ENCODE measurements at regions not wholly inside any gene's neighbourhood (a gene's known extent, or its start where the extent isn't known, plus 50 kb on each side); places are given as distances from the start of the nearest gene placed in this dataset.
A peak's percentile ranks its signal among the peaks of the same experiment; 100 is the strongest.
"Not testable (repeated sequence)": the region's sequence is repeated elsewhere in the genome, so short reads cannot be mapped to it uniquely, and the experiment has no call there.

DNA sequence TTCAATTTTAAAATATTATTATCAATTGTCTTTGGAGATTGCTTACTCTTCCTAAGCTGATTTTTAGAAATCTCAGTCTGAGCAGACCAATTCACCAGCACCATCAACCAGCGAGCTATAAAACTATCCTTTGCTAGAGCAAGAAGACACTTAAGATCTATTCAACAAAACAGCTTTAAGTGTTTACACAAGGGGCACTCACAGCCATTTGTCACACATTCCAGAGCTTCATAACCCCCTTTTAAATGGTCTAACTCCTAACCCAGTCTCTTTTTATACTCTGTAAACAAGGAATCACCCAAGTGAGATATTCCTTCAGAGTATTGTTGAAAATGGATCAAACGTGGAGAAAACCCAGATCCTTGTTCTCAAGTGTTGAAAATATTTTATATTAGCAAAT, 1294.1 kb upstream of the CHAC2 start:
- H3K9me3 Mint-ChIP-seq, result peaks cover 11% of the 10 kb centered on the region
- DNase-seq, result no peak
- peaks cover 24% of the 10 kb centered on the region for H3K4me1 Mint-ChIP-seq
- TF ChIP-seq, protein P1, sequence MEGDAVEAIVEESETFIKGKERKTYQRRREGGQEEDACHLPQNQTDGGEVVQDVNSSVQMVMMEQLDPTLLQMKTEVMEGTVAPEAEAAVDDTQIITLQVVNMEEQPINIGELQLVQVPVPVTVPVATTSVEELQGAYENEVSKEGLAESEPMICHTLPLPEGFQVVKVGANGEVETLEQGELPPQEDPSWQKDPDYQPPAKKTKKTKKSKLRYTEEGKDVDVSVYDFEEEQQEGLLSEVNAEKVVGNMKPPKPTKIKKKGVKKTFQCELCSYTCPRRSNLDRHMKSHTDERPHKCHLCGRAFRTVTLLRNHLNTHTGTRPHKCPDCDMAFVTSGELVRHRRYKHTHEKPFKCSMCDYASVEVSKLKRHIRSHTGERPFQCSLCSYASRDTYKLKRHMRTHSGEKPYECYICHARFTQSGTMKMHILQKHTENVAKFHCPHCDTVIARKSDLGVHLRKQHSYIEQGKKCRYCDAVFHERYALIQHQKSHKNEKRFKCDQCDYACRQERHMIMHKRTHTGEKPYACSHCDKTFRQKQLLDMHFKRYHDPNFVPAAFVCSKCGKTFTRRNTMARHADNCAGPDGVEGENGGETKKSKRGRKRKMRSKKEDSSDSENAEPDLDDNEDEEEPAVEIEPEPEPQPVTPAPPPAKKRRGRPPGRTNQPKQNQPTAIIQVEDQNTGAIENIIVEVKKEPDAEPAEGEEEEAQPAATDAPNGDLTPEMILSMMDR (IDR thresholded peaks at IDR 0.05), result no peak
- H3K27ac Mint-ChIP-seq, result peak overlapping the region; percentile 15
- peaks cover 8% of the 10 kb centered on the region for H3K36me3 Mint-ChIP-seq (ENCODE audit: low read depth)
- H3K4me3 Mint-ChIP-seq, result no peak overlapping the region
- peaks cover 3% of the 10 kb centered on the region for H3K27me3 Mint-ChIP-seq (ENCODE audit: low read depth, poor library complexity)

DNA sequence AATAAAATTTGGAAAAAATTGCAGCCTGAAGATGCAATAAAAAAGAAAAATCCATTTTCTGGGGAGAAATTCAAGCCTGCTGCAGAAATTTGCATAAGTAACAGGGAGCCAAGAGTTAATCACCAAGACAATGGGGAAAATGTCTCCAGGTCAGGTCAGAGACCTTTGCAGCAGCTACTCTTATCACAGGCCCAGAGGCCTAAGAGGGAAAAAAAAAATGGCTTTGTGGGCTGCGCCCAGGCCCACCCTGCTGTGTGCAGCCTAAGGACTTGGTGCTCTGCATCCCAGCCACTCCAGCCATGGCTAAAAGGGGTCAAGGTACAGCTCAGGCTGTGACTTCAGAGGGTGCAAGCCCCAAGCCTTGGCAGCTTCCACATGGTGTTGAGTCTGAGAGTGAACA, 1297.1 kb upstream of the CHAC2 start:
- not testable (repeated sequence) for H3K4me3 Mint-ChIP-seq; H3K36me3 Mint-ChIP-seq (ENCODE audit: low read depth); DNase-seq; H3K27ac Mint-ChIP-seq; H3K27me3 Mint-ChIP-seq (ENCODE audit: low read depth, poor library complexity)
- Mint-ChIP-seq H3K9me3 (peaks cover 11% of the 10 kb centered on the region), H3K4me1 (peaks cover 35% of the 10 kb centered on the region)

- peaks cover 8% of the 10 kb centered on the region for H3K36me3 Mint-ChIP-seq (ENCODE audit: low read depth)
- peak overlapping the region; percentile 2 for H3K27ac Mint-ChIP-seq
- no peak overlapping the region for H3K4me3 Mint-ChIP-seq
- TF ChIP-seq, protein P1 (IDR thresholded peaks at IDR 0.05), result no peak
- peaks cover 16% of the 10 kb centered on the region for H3K4me1 Mint-ChIP-seq
- no peak for DNase-seq
- H3K27me3 Mint-ChIP-seq (ENCODE audit: low read depth, poor library complexity), result peaks cover 3% of the 10 kb centered on the region
- H3K9me3 Mint-ChIP-seq, result peaks cover 11% of the 10 kb centered on the region
Measured at GRCh38 chr2:52467189-52467588, 1300.4 kb upstream of the CHAC2 start.

DNA sequence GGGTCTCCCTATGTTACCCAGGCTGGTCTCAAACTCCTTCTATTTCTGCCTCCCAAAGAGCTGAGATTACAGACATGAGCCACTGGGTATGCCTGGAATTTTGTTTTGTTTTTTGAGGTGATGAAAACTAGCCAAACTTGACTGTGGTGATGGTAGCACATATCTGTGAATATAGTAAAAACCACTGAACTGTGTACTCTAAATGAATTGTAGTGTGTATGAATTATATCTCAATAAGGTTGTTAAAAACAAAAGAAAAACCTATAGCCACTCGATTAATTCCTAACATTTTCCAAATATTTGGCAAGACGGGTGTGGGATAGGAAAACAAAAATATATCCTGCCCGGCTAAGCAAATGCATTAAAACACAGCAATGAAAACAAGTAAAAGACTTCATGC, 1302.3 kb upstream of the CHAC2 start:
- Mint-ChIP-seq H3K27ac (no peak overlapping the region), H3K27me3 (ENCODE audit: low read depth, poor library complexity) (peaks cover 3% of the 10 kb centered on the region), H3K4me3 (no peak overlapping the region), H3K9me3 (peaks cover 7% of the 10 kb centered on the region), H3K36me3 (ENCODE audit: low read depth) (peaks cover 6% of the 10 kb centered on the region), H3K4me1 (peaks cover 16% of the 10 kb centered on the region)
- DNase-seq, result no peak
- TF ChIP-seq, protein P1 (IDR thresholded peaks at IDR 0.05), result no peak

DNA sequence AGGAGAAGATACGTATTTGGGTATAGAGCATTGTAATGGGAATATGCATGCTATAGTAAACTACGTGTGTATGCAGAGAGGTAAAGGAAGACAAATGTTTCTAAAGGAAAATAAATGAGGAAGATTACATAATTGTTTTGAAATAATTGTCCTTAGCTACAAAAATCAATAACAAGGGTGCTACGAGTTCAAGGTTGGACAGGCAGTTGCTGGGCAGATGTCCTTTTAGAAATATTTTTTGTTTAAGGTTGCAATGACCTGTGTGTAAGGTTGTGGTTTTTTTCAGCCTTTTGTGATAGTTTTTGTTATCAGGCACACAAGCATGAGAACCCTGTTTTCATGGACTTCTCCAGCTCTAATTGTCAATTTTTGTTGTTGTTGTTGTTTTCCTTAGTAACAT, 1304.1 kb upstream of the CHAC2 start:
- Mint-ChIP-seq H3K9me3 (peaks cover 3% of the 10 kb centered on the region), H3K4me3 (no peak overlapping the region)
- TF ChIP-seq, protein P1 (IDR thresholded peaks at IDR 0.05), result no peak

DNA sequence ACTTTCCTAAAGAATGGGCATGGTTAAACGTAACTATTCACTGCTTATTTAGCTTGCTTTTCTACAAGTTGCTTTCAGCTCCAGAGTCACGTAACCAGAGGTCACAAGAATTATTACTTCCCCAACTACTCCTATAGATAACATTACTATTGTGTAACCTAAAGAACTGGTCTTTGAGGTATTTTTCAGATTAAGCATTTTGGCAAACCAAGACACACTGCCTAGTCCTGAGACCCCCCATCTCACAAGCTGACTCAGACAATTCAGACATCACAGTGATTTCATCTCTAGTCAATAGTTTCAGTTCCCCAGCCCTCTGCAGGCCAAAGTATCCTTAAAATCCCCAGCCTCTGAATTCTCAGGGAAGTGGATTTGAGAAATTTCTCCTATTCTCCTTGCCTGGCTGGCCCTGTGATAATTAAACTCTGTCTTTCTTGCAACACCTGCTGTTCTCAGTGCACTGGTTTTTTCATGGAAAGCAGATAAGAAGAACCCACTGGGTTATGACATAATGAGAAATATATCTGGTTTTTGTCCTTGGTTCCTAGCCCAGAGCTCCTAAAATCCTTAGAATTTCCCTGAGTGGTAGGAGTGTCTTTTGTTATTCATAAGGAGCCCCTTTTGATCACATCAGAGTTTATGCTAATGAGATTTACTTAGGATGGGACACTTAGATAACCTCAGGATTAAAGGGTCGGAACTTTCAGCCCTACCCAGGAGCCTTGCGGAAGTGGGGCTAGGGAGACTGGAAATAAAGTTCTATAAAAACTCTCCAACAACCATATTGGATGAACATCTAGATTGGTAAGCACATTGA, 1310.8 kb upstream of the CHAC2 start:
- peaks cover 9% of the 10 kb centered on the region for H3K9me3 Mint-ChIP-seq

More for the DNA sequence above, 1304.1 kb upstream of the CHAC2 start:
- Mint-ChIP-seq H3K27ac (no peak overlapping the region), H3K27me3 (ENCODE audit: low read depth, poor library complexity) (no peaks in the 10 kb centered on the region), H3K4me1 (peaks cover 16% of the 10 kb centered on the region), H3K36me3 (ENCODE audit: low read depth) (no peaks in the 10 kb centered on the region)
- no peak for DNase-seq

More for the DNA sequence above, 1310.8 kb upstream of the CHAC2 start:
- H3K27me3 Mint-ChIP-seq (ENCODE audit: low read depth, poor library complexity), result no peaks in the 10 kb centered on the region
- peak overlapping the region; percentile 57 for H3K27ac Mint-ChIP-seq
- H3K36me3 Mint-ChIP-seq (ENCODE audit: low read depth), result no peaks in the 10 kb centered on the region
- TF ChIP-seq, protein P1 (IDR thresholded peaks at IDR 0.05), result no peak
- no peak for DNase-seq
- no peak overlapping the region for H3K4me3 Mint-ChIP-seq
- peaks cover 8% of the 10 kb centered on the region for H3K4me1 Mint-ChIP-seq
